HFF-Myc (cell line): ENCODE measurements at regions not wholly inside any gene's neighbourhood (a gene's known extent, or its start where the extent isn't known, plus 50 kb on each side); places are given as distances from the start of the nearest gene placed in this dataset.
"Not testable (repeated sequence)": the region's sequence is repeated elsewhere in the genome, so short reads cannot be mapped to it uniquely, and the experiment has no call there.

Experiments used
- DNase-seq: peaks from one replicate; pipeline ENCODE4 v3.0.0-alpha.2; 2011; ENCODE audit warnings: low read depth; ENCODE audit errors: extremely low read depth
- H3K4me3 ChIP-seq: replicated peaks from 2 replicates; pipeline ENCODE4 v1.5.1; 2011; ENCODE audit warnings: low read depth, mild to moderate bottlenecking, control low read depth, low read length
- TF ChIP-seq, protein P1 (sequence below): IDR thresholded peaks from 2 replicates; pipeline ENCODE4 v1.5.1; 2012; ENCODE audit warnings: mild to moderate bottlenecking, low read depth, low read length, control low read depth; ENCODE audit errors: missing control alignments

DNA sequence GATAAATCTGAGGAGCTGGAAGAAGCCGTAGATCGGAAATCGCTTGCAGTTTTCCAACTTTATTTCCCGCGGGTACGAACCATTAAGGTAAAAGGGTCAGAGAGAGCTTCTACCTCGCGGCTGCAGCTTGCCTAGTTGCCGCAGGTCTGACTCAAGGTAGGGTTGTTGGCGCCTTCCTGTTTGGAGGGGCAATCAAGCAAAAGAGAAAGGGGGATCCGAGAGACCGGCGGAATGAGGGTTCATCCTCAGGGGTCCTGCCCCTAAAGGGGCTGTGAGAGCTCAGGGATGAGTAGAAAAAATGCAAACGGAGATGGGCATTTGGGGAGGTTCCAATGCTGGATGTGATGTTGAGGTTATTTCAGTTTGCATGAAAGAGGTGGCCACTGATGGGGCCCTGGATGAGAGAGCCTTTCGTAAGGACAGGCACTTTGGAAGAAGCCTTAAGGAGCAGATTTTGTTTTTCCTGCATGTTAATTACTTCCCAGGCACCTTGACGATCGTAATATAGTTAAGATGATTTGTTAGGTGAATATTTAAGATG is 265.4 kb downstream of the CGGBP1 start:
- TF ChIP-seq, protein P1, sequence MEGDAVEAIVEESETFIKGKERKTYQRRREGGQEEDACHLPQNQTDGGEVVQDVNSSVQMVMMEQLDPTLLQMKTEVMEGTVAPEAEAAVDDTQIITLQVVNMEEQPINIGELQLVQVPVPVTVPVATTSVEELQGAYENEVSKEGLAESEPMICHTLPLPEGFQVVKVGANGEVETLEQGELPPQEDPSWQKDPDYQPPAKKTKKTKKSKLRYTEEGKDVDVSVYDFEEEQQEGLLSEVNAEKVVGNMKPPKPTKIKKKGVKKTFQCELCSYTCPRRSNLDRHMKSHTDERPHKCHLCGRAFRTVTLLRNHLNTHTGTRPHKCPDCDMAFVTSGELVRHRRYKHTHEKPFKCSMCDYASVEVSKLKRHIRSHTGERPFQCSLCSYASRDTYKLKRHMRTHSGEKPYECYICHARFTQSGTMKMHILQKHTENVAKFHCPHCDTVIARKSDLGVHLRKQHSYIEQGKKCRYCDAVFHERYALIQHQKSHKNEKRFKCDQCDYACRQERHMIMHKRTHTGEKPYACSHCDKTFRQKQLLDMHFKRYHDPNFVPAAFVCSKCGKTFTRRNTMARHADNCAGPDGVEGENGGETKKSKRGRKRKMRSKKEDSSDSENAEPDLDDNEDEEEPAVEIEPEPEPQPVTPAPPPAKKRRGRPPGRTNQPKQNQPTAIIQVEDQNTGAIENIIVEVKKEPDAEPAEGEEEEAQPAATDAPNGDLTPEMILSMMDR, result no peak
- no peak for DNase-seq
- no peak overlapping the region for H3K4me3 ChIP-seq

DNA sequence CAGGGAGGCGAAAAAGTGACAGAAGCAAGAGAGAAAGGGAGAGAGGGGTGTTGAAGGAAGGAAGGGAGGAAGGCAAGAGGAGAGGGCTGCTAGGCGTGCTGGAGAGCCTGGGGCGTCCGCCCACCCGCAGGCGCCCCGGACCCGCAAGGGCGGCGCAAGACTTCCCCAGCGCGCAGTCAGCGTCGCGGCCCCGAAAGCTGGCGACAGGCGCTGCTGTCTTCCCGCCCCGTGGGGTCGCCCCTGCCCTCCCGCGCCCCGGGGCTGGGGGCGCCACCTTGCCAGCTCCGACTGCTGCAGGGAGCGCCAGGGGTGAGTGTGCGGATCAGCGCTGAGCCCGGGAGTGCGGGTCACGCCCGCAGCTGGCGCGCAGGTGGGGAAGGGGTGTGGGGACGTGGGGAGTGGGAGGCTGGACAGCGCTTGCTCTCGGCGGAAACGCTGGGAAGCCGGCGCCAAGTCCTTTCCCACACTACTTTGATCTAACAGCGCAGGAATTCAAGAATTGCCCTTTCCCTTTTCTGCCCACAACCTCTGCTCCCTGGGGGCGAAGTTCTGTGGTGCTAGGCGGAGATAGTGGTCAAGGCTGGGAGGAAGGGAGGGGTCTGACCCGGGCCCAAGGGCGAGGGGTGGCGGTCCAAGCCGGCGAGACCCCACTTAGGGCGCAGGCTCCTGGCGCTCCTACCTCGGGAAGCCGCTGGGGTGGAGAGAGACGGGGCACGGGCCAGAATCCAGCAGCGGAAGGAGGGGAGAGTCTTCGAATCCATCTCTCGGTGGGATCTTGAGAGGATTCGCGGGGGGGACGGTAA is 266.1 kb downstream of the CGGBP1 start, which contains the start of gene HTR1F:
Gene HTR1F, plus strand, starts transcription at position 173 of the 803 bp plus-strand sequence.
- no peak for DNase-seq
- H3K4me3 ChIP-seq, result no peak within 1 kb of the TSS
- TF ChIP-seq, protein P1, result no peak

DNA sequence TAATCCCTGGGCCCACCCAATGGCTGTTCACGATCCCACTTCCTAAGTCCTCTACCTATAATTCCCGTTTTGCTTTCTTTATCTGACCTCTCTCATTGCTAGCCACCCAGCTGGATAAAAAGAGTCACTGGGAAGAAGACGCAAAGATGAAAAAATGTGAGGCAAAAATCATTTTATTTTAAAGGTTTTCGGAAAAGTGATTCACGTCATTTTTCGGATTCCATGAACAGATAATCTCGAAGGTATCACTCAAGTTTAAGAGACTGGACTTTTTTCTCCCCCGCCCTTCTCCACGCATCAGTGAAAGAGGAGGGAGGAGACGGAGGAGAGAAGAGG is 266.6 kb downstream of the CGGBP1 start:
- H3K4me3 ChIP-seq, result no peak overlapping the region
- TF ChIP-seq, protein P1, result no peak
- no peak for DNase-seq

DNA sequence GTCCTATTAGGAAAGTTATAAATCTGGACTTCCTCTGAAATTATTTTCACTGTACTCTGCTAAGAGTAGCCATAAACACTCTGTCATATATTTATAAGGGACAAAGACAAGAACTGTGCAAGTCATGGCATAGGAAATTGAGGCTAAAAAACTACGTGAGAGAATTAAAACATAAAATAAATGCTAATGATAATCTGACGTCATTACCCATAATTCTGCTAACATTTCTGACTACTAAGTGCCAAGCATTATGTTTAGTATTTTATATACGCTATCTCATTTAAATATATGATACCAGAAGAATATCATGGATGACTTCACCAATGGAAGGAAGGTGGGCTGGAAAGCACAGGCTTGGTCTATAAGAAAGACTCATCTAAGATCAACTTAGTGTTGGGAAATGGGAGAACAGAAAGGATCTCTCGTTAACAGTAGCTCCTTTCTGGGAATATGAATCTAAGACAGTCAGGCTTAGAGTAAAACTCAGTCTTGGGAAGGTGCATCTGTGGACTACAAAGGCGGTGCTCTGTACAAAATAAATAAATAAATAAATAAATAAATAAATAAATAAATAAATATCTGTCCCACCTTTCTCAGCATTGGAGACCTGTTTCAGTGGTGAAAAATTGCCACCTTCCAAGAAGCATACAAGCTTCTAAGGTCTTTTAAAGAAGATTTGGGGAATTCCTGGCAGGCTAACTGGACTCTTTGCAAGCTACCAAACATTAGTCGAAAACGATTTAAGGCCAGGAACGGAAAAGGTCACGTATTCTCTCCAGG is 267.4 kb downstream of the CGGBP1 start:
- no peak overlapping the region for H3K4me3 ChIP-seq
- DNase-seq, result no peak
- TF ChIP-seq, protein P1, result no peak

DNA sequence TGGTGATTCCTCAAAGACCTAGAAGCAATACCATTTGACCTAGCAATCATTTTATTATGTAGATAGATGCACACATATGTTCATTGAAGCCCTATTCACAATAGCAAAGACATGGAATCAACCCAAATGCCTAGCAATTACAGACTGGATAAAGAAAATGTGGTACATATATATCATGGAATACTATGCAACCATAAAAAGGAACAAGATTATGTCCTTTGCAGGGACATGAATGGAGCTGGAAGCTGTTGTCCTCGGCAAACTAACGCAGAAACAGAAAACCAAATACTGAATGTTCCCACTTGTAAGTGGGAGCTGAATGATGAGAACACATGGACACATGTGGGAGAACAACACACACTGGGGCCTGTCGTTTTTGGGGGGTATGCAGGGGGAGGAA is 269.8 kb downstream of the CGGBP1 start:
- DNase-seq, H3K4me3 ChIP-seq: not testable (repeated sequence)

DNA sequence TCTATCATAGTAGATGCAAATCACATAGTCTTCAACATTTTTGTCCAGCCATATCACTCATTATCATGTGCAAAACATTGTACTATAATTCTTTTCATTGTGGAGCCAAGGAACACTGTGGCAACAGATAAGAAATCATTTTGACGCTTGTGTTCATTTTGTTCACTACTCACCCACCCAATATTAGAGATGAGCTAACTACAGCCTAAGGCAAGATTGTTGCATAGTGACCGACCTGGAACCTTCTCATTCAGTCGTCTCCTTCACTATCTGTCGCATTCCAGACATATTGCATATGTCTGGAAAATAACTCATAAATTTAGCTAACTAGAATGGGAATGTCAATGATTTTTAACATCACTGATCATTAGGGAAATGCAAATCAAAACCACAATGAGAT is 270.3 kb downstream of the CGGBP1 start:
- H3K4me3 ChIP-seq, result no peak overlapping the region
- DNase-seq, result no peak
- TF ChIP-seq, protein P1, result no peak

DNA sequence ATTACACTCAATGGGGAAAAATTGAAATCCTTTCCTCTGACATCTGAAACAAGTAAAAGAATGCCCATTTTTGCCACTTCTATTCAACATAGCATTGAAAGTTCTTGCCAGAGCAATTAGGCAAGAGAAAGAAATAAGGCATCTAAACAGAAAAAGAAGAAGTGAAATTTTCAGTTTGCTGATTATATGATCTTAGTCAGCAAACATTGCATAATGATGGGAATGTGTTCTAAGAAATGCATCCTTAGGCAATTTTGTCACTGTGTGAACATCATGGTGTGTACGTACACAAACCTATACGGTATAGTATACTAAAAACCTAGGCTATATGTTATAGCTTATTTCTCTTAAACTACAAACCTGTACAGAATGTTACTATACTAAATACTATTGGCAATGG is 278.0 kb downstream of the CGGBP1 start:
- H3K4me3 ChIP-seq, result no peak overlapping the region
- TF ChIP-seq, protein P1, result no peak
- DNase-seq, result no peak
